Activated gamma-delta T cell treated with Interleukin-2 at 50 U/mL for 16 hours (primary cell): ENCODE measurements at regions not wholly inside any gene's neighbourhood (a gene's known extent, or its start where the extent isn't known, plus 50 kb on each side); places are given as distances from the start of the nearest gene placed in this dataset.

Source experiments
- DNase-seq: peaks from one replicate; pipeline ENCODE4 v3.0.0-alpha.2; 2020

DNA sequence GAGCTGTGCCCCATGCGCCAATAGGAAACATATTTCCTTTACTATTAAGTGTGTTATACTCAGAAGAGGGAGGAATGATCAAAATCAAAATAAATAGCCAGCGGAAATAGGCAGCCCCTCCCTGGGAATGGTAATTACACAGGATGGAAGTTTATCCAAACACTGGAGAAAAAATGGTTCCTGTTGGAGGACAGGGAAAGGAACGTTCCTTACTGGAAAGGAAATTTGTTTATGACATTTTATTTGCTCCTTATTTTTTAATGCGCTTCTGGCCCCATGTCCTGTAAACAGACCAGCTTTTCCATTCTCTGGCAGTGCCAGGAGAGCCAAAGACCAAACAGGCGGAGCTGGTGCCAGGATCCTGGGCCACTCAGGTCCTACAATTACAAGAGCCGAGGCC, 273.7 kb downstream of the SOX9 start:
- no peak for DNase-seq

DNA sequence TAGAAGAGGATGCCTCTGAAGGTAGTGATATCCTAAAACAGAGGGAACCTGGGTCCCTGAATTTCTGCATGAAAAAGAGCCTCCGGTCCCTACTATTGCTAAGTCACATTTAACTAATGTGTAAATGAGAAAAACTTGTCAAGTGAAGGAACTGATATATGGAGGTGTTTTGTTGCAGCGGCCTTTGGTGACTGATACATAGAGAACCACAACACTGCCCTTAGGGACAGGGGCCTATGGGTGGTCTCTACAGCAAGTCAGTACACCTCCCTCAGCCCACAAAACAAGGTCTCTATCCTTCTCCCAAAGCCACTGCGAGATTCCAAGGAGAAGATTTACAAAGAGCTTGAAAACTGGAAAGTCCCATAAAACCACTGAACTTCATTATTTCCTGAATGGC, 275.3 kb downstream of the SOX9 start:
- DNase-seq = no peak

DNA sequence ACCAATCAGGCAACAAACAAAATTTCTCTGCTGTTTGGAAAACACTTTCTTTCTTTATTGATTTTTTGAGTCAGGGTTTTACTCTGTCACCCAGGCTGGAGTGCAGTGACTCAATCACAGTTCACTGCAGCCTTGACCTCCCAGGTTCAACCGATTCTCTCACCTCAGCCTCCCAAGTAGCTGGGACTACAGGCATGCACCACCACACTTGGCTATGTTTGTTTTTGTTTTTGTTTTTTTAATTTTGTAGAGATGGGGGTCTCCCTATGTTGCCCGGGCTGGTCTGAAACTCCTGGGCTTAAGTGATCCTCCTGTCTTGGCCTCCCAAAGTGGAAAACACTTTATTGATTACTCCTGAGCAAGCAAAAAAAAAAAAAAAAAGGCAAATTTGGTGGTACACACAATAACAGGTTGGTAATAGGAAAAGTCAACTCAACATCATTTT, 276.4 kb downstream of the SOX9 start:
- DNase-seq = no peak

DNA sequence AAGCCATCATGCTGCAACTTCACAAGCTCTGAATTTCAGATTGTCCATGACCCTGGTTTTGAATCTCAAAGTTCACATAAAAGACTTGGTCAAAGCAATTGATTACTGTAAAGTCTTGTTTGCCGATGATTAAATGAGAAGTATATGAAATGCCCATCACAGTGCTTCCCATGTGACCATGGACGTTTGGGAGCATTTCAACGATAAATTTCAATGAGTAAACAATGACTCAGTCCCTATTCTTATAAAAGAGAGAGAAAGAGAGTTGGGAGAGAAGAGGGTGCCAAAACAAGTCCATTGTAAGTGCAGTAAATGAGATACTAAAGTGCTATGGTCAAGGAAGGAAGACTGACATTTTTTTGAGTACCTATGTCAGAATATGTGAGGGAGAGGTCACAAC, 276.9 kb downstream of the SOX9 start:
- no peak for DNase-seq

DNA sequence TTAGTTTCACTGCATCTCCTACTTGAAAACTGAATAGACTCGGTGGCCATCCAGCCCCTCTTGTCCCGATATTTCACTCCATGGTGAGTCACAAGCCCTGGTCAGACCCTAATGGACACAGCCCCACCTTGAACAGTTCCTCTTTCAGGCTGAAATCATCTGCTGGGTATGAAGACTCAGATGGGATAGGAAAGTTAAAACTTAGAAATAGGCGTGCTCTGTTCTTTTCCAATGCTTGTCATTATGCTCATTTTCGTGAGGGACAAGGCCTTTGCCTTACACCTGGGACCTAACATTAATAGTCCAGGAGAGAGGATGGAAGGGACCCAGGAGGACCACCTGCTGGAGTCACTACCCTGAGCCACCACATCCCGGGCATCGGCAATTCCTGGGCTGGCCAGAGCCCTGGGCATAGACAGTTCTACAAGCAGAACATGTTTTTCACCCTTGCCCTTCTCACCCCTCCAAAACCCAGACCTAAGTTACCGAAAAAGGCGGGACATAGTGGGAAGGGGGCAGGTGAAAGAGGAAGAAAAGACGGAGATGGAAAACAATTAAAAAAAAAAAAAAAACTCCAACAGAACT, 278.3 kb downstream of the SOX9 start:
- no peak for DNase-seq

DNA sequence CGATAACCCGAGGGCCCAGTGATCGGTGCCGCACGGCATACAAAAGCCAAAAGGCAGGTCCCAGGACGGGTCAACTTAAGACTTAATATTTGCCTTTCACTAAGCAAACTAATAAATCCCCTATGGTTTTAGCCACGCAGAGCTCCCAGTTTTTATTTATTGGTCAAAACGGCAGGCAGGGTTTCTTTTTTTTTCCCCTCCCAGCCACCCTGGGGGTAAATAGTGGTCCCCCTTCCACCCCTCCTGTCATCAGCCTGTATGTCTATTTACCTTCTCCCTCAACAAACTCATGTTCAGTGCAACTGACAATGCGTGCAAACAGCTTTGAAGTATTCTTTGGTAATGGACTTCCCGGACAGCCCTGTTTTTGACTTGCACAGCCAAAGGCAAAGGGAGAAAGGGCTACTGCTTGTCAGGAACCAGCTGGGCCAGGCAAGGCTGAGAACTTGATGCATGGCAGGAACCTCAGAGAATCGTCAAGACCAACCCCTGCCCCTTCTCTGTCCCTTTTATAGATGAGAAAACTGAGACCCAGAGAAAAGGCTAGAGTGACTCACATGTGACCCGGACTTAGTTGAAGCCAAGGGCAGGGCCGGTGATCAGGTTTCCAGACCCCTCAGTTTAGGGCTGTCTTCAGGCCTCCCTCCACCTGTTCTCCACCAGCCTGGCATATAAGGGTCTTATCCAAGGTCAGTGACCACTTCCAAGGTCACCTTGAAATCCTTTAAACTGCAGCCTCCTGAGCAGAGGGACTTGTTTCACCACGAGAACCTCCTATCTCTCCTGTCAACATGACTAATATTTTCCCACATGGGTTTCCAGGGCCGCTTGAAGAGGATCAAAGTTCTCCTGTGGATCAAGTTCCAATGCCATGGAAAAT, 279.0 kb downstream of the SOX9 start:
- DNase-seq = no peak

DNA sequence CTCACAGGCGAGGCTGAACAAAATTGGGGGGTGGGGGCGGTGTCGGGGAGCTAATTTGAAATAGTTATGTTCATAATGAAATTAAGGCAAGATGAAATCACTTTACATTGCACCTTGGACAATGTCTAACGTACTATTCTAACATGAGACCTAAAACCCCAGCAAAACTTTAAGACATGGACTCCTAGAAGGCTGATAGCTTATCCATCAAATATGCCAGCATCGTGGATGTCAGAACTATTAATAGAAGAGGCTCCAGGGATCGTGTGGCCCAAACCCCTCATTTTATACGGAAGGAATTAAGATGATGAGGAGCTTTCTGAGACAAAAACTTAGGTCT, 279.6 kb downstream of the SOX9 start:
- no peak for DNase-seq

DNA sequence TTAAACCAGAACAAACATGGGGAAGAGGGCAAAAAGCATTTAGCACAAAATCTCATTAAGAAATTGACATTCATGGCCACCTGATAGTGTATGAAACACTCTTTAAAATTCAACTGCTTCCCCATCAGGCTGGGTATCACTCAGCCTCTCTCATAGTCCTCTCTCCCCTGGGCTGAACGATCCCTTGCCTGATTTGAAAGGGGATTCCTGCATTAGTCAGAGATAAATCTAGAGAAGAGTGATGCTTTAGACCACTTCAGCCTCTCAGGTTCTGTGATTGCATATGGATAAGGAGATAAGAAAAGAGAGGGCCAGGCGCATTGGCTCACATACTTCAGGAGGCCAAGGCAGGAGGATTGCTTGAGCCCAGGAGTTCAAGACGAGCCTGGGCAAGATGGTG, 280.0 kb downstream of the SOX9 start:
- DNase-seq = no peak

DNA sequence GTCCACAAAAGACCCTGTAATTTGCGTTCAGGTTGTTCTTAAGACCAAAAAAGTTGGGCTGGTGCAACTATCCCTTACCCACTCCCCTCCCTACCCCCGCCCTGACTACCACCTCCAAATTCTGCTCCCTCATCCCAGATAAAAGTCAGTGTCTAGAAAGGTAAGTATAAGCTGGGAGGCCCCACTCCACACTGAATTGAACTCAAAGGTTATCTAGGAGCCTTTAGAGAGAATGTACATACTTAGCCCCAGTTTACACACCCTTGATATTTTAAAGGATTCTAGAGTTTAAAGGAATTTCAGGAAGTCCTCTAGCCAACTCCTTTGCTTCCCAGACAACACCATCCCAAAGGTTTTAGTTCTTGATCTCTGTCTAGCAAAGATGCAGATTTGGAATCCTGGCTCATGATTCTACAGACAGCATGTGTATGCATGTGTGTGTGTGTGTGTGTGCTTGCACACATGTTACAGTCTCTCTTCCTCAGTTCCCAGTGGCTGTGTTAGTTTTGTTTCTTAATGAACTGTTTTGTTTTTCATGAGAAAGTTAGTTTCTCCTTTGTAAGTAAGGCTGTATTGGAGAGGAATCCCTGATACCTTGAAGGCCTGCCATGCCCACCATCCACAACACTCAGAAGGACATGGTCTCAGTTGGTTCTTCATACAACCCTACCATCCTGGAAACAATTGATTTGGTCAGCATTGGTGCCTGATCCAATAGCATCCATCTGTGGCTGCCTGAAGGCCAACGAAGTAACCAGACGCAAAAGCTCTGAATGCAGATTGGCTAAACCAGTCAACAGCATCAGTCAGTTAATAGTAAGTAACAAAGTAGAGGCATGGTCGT, 281.3 kb downstream of the SOX9 start:
- no peak for DNase-seq

DNA sequence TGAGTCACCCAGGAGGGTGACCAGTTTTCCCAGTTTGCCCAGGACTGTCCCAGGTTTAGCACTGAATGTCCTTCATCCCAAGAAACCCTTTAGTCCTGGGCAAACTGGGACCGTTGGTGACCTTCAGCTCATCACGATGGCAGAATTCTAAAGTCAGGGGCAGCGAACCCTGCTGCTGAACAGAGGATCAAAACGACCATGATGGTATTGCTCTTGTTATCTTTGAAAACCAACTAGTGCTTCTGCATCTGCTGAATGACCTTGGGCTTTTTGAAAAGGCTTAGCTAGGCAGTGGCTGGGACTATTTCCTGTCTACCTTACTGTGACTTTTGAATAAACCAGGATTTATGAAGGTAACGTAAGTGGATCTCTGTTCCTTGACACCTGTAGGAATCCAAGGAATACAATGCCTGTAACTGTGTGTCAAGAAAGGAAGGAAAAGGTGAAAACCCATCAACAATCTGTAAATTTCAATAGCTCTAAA, 281.9 kb downstream of the SOX9 start:
- no peak for DNase-seq

DNA sequence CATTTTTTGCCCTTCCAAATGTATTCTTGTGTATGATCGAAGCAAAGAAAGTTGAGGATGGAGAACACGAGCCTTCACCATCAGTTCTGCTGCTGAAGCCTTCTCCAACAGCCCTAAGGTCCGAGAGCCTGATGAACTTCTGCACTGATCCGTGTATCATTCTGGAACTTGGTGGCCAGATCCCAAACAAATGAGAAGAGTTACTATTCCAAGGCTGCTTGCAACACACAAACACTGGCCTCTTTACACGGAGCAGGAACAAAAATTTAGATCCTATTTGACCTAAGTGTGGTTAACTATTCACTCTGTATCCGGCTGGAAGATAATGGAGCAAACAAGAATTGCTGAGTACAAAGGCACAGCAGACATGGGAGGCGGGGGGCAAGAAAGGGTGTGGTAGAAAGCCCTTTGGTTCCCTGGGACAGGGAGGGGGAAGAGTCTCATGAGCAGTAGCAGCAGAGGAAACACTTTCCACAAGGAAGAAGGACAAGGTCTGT, 282.9 kb downstream of the SOX9 start:
- no peak for DNase-seq

DNA sequence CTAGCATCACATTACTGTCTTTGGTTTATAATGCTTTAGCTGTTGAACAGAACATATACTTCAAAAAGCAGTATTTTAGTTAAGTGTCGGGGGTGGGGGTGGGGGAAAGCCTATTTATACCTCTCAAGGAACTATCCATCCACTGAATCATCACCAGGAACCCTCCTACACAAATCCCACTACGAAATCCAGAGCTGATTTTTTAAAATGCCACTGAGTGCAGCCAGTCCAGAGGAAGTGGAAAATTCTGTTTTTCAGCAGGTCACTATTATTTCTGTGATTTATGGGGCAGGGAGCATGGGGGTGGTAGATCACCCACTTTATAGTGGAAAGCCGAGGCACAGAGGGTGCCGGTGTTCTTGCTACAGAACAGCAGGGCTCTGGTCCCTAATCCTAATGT, 284.1 kb downstream of the SOX9 start:
- DNase-seq = no peak

DNA sequence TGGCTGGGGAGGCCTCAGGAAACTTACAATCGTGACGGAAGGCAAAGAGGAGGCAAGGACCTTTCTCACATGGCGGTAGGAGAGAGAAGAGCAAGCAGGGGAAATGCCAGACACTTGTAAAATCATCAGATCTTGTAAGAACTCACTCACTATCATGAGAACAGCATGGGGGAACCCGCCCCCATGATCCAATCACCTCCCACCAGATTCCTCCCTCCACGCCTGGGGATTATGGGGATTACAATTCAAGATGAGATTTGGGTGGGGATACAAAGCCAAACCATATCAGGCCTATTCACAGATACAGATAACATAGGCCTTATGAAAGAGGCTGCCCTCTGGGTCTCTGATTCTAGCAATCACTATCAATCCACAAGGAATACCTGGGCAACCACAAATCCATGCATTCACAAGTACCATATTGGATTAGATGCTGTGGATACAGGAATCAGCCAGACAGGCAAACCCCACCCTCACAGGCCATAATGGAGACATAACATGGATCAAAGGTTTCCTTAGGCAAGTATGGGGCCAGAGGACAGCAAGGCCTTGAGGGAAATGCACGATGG, 284.9 kb downstream of the SOX9 start:
- no peak for DNase-seq

DNA sequence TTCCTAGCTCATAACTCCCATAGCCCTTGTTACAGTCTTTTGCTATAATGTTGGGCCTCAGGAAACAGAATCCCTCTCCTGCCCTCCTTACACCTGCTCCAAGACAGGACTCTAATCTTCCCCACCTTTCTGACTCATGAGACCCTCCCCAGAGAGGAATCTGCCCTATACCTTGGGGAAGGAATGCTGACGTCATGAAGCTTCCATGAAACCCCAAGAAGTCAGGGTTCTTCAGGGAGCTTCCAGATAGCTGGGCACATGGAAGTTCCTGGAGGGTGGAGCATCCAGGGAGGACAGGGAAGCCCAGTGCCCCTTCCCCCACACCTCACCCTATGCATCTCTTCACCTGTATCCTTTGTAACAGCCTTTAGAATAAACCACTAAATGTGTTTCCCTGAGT, 285.7 kb downstream of the SOX9 start:
- DNase-seq = no peak

DNA sequence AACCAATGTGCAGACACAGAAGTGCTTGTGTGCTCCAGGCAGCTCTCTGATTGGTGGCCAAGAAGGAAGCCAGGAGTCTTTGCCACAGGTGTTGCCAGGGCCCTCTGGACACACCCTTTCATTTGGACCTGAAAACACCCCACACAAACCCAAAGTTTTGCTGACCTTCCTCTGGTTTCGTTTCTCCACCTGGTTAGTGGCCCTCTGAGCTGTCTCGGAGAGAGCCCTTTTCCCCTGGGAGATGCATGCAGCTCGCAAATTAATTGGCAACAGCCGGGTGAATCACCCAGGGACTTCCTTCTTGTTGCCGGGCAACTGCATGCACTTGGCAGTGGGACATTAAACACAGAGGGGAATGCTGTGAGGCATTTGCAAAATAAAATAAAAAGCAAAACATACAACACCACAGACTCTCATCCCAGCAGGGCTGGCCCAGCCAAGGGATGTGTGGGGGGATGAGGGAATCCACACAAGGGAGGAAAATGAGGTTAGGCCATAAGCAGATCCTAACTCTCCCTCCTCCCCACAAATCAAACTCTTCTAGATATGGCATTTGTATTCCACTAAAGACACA, 286.6 kb downstream of the SOX9 start:
- no peak for DNase-seq

DNA sequence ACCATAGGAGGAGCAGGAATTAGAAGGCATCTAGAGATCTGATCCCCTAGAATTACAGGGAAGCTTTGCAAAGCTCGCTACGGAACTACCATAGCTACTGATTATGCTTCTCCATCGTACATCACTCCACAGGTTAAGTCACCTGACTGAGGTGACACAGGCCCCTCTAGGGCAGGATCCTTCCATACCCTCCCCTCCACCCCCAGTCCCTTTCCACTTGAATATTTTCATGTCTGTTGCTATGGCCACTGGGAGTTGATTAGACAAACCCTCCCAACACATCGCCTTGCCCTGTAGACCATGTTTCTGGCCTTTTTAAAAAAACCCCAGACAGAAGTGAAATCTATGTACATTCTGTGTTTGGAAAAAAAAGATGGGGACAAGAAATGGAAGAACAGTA, 287.1 kb downstream of the SOX9 start:
- no peak for DNase-seq

DNA sequence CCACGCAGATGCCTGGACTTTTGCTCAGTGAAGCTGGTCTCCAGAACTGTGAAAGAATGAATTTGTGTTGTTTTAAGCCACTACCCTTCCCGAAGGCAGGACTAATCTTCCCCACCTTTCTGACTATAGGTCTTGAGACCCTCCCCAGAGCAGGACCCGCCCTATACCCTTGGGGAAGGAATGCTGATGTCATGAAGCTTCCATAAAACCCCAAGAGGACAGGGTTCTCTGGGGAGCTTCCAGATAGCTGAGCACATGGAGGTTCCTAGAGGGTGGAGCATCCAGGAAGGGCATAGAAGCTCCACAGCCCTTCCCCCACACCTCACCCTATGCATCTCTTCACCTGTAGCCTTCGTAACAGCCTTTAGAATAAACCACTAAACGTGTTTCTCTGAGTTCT, 287.8 kb downstream of the SOX9 start:
- DNase-seq = no peak

DNA sequence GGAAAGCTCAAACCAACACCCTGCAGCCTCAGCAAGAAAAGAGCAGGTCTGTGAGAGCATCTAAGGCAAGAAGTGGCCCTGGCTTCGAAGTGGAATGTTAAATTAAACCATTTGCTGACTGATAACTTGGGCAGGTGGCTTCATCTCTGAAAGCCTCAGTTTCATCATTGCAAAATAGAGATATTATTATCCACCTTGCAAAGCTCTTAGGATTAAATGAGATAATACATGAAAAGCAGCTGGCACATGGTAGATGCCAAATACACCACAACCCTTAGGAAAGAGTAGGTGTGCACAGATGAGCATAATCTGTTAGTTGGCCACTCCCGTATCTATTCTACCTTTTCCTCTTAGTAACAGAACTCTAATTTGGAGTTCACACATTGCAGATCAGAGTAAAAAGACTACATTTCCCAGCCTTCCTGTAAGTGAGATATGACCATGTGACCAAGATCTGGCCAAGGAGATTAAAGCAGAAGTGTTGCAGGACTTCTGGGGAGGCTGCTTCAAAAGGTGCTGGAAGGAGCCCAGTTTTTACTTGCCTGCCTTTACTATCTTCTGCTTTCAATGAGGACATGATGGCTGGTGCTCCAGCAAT, 288.7 kb downstream of the SOX9 start:
- no peak for DNase-seq

DNA sequence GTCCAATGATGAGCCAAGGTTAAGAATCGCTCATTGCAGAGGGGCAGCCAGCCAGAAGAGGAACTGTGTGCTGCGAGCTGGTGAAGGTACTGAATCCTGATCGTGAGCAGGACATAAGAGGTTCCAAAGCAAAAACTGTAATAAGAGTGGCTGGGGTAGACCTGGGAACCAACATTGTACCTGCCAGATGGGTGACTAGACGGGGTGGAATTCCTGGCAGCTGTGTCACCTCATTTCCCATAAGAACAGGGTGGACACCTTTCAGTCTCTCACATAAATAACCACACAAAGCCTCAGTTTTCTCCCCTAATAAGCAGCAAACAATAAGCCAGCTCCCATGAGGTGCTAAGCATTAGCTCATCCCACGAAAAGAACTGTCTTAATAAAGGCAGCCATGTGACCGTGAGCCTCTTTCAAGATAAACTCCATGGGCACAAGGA, 290.3 kb downstream of the SOX9 start:
- DNase-seq = no peak

DNA sequence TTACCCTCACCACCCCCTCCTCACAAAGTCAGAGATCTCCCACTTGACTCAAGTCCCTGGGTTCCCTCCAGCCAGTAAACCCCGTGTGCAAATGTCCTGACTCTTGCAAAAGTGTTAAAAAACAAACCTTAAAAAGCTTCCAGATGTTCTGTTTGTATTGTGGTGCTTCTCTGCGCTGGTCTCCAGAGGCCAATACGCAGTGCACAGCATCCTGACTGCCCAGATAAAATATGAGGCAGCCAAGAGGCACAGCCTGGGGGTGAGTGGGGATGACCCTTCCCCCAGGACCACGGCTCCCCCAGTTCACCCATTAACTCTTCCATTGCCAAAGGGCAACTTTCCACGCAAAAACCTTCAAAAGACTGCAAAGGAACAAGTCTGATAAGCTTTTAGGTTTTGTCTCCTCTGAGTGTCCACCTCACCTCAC, 291.8 kb downstream of the SOX9 start:
- no peak for DNase-seq

DNA sequence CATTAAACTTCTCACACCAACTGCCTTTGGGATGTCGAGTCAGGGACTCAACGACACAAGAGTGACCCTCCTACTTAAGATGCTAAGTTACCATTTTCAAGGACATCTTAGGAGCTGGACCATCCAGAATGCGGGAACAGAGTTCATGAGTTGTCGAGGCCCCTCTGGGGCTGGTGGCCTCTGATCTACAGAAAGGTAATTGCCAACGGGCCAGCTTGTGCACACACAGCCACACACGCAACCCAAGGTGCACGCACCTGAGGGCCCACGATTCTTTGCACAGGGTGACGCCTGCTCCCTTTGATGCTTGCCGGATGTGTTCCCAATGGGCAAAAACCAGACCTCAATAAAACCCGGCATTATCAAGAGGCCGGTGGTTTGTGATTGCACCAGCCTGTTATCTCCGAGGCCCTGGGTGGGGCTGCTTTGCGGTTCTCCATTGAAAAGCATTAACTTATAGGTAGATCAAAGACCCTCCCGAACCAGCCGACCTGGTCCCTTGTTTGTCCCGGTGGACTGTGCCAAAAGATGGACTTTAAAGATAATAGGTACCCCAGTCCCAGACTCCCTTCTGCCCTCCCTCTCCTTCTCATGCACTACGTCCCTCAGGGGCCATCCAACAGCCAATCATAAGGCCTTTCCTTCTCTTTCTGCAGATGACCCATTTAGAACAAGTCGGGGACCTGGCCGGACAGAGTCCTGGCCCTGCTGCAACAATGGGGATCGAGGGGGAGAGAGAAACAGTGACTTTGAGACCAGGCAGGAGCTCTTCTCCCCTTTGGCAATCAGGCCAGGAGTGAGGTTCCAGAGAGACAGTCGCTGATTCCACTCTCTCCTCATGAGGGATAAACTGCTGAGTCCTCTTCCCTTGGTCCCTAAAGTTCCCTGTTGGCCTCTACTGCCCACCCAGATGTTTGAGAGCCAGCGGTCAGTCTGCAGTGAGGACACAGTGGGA, 292.5 kb downstream of the SOX9 start:
- DNase-seq = no peak
